DND-41 (cell line): ENCODE measurements at regions not wholly inside any gene's neighbourhood (a gene's known extent, or its start where the extent isn't known, plus 50 kb on each side); places are given as distances from the start of the nearest gene placed in this dataset.

ENCODE experiments used
- ATAC-seq: fragments of 200-7000 bp; cut with Tn5 transposase; 3 replicates; pipeline ENCODE4 v1.9.1; 2021; ENCODE audit warnings: low read depth; ENCODE audit not compliant: insufficient read depth
- DNase-seq: peaks from one replicate; pipeline ENCODE4 v3.0.0-alpha.2; 2020
- H2AFZ ChIP-seq: 2 replicates; pipeline ENCODE4 v1.6.0; 2012; ENCODE audit warnings: low read depth, low read length
- H3K27ac ChIP-seq: 2 replicates; pipeline ENCODE4 v1.5.1; 2012; ENCODE audit warnings: low read length, inconsistent platforms
- H3K27me3 ChIP-seq: fragments of 200-600 bp; sonication (generic); 2 replicates; pipeline ENCODE4 v1.6.0; 2012; ENCODE audit warnings: low read length, mild to moderate bottlenecking, inconsistent platforms; ENCODE audit not compliant: insufficient read depth, poor library complexity
- H3K36me3 ChIP-seq: 2 replicates; pipeline ENCODE4 v1.5.1; 2012; ENCODE audit warnings: low read length, inconsistent platforms; ENCODE audit not compliant: insufficient read depth
- H3K4me1 ChIP-seq: 2 replicates; pipeline ENCODE4 v1.5.1; 2012; ENCODE audit warnings: mild to moderate bottlenecking, low read length; ENCODE audit not compliant: insufficient read depth
- H3K4me2 ChIP-seq: 2 replicates; pipeline ENCODE4 v1.6.0; 2012; ENCODE audit warnings: mild to moderate bottlenecking, moderate library complexity, low read length, inconsistent platforms; ENCODE audit not compliant: insufficient read depth
- H3K4me3 ChIP-seq, 2 experiments: fragments of 200-600 bp in 1 of 2; shearing (Covaris generic) in 1 of 2; 2 replicates each; pipeline ENCODE4 v1.5.1; 2012 to 2016; ENCODE audit warnings: inconsistent platforms in 2 of 2, low read length in 2 of 2, mild to moderate bottlenecking in 2 of 2, low read depth in 1 of 2, moderate library complexity in 1 of 2
- H3K79me2 ChIP-seq: 2 replicates; pipeline ENCODE4 v1.6.0; 2012; ENCODE audit warnings: low read length, inconsistent platforms; ENCODE audit not compliant: insufficient read depth
- H3K9ac ChIP-seq: 2 replicates; pipeline ENCODE4 v1.6.0; 2012; ENCODE audit warnings: low read depth, mild to moderate bottlenecking, inconsistent platforms, low read length, moderate library complexity
- H3K9me3 ChIP-seq: 2 replicates; pipeline ENCODE4 v1.5.1; 2012; ENCODE audit warnings: low read length, moderate library complexity, mild to moderate bottlenecking, inconsistent platforms; ENCODE audit not compliant: insufficient read depth, severe bottlenecking
- H4K20me1 ChIP-seq: 2 replicates; pipeline ENCODE4 v1.6.0; 2012; ENCODE audit warnings: low read length; ENCODE audit not compliant: insufficient read depth
- EZH2 ChIP-seq: IDR thresholded peaks from 3 replicates; pipeline ENCODE4 v1.6.1; 2012; ENCODE audit warnings: borderline replicate concordance, low read depth, mild to moderate bottlenecking, moderate library complexity, low read length, inconsistent platforms; ENCODE audit not compliant: severe bottlenecking
- TF ChIP-seq, protein P1 (sequence below): IDR thresholded peaks from 2 replicates; pipeline ENCODE4 v1.5.1; 2012; ENCODE audit warnings: borderline replicate concordance, low read length, moderate library complexity, mild to moderate bottlenecking; ENCODE audit not compliant: poor library complexity, severe bottlenecking; ENCODE audit errors: extremely low read depth

- TF ChIP-seq EZH2 = no peak
- TF ChIP-seq, protein P1, sequence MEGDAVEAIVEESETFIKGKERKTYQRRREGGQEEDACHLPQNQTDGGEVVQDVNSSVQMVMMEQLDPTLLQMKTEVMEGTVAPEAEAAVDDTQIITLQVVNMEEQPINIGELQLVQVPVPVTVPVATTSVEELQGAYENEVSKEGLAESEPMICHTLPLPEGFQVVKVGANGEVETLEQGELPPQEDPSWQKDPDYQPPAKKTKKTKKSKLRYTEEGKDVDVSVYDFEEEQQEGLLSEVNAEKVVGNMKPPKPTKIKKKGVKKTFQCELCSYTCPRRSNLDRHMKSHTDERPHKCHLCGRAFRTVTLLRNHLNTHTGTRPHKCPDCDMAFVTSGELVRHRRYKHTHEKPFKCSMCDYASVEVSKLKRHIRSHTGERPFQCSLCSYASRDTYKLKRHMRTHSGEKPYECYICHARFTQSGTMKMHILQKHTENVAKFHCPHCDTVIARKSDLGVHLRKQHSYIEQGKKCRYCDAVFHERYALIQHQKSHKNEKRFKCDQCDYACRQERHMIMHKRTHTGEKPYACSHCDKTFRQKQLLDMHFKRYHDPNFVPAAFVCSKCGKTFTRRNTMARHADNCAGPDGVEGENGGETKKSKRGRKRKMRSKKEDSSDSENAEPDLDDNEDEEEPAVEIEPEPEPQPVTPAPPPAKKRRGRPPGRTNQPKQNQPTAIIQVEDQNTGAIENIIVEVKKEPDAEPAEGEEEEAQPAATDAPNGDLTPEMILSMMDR = no peak
- Histone ChIP-seq H3K79me2 (no peaks in the 10 kb centered on the region), H3K36me3 (no peaks in the 10 kb centered on the region), H3K4me1 (0 out of 2 replicates have a peak, but pooled peaks cover 4% of the 10 kb centered on the region), H3K9me3 (no peaks in the 10 kb centered on the region), H3K27me3 (no peaks in the 10 kb centered on the region), H2AFZ (no peak overlapping the region), H3K4me2 (no peak overlapping the region), H3K4me3 (no peak overlapping the region), H4K20me1 (no peaks in the 10 kb centered on the region), H3K27ac (no peak overlapping the region), H3K9ac (no peak overlapping the region)
- ATAC-seq (no peak), DNase-seq (no peak)
Measured at GRCh38 chr9:81317939-81318338, 371.4 kb downstream of the TLE1 start.

DNA sequence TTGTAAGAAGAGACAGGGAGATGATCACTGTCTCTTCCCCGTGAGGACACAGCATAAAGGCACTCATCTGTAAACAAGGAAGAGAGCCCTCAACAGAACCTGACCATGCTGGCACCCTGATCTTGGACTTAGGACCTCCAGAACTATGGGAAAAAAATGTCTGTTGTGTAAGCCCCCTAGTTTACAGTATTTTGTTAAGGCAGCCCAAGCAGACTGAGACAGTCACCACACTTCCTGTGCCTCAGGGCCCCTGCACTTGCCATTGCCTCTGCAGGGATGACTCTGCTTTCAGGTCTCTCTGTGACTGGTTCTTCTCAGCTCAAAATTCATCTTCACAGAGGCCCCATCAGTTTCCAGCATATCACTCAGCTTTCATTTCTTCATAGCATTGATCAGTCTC is 372.1 kb downstream of the TLE1 start:
- H3K9me3 ChIP-seq = no peaks in the 10 kb centered on the region
- no peaks in the 10 kb centered on the region for H3K36me3 ChIP-seq

DNA sequence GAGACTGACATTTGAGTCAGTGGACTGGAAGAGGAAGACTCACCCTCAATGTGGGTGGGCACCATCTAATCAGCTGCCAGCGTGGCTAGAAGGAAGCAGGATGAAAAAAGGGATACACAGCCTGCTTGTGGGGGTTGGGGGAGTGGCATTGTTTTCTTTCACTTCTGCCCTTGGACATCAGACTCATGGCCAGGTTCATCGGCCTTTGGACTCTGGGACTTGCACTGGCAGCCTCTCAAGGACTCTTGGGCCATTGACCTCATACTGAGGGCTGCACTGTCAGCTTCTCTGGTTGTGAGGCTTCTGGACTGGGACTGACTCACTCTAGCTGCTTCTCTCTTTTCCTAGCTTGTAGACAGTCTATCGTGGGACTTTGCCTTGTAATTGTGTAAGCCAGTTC is 374.9 kb downstream of the TLE1 start:
- no peaks in the 10 kb centered on the region for H3K36me3 ChIP-seq
- no peak overlapping the region for H3K27ac ChIP-seq
- H3K4me1 ChIP-seq = 0 out of 2 replicates have a peak, but pooled peaks cover 4% of the 10 kb centered on the region
- DNase-seq = no peak
- no peak overlapping the region for H3K9ac ChIP-seq
- no peak for ATAC-seq
- H3K9me3 ChIP-seq = no peaks in the 10 kb centered on the region
- no peaks in the 10 kb centered on the region for H4K20me1 ChIP-seq
- TF ChIP-seq, protein P1 = no peak
- TF ChIP-seq EZH2 = no peak
- no peak overlapping the region for H3K4me3 ChIP-seq
- H3K79me2 ChIP-seq = no peaks in the 10 kb centered on the region
- H2AFZ ChIP-seq = no peak overlapping the region; the same call in 1 of the 2 replicates
- H3K4me2 ChIP-seq = no peak overlapping the region
- no peaks in the 10 kb centered on the region for H3K27me3 ChIP-seq

More for the DNA sequence above, 372.1 kb downstream of the TLE1 start:
- Histone ChIP-seq H3K4me2 (no peak overlapping the region), H4K20me1 (no peaks in the 10 kb centered on the region), H3K27ac (no peak overlapping the region), H3K9ac (no peak overlapping the region), H3K79me2 (no peaks in the 10 kb centered on the region), H3K27me3 (no peaks in the 10 kb centered on the region), H3K4me3 (no peak overlapping the region), H3K4me1 (0 out of 2 replicates have a peak, but pooled peaks cover 4% of the 10 kb centered on the region), H2AFZ (no peak overlapping the region)
- no peak for TF ChIP-seq EZH2
- TF ChIP-seq, protein P1 = no peak
- DNase-seq (peak; percentile 24), ATAC-seq (peak; percentile 74; the same call in 2 of the 3 replicates)
